Putamen (tissue), 1 donor: ENCODE measurements at regions not wholly inside any gene's neighbourhood (a gene's known extent, or its start where the extent isn't known, plus 50 kb on each side); places are given as distances from the start of the nearest gene placed in this dataset.
"Not testable (repeated sequence)": the region's sequence is repeated elsewhere in the genome, so short reads cannot be mapped to it uniquely, and the experiment has no call there.

Experiments used
- DNase-seq: peaks from one replicate; pipeline ENCODE4 v3.0.0-alpha.2; 2016; ENCODE audit warnings: low spot score

GRCh38 chr5:74403771-74404170 is 236.8 kb downstream of the ENC1 start:
- no peak for DNase-seq

- no peak for DNase-seq
These were observed 238.0 kb downstream of the ENC1 start for GRCh38 chr5:74402553-74402952.

GRCh38 chr5:74401946-74402320 is 238.6 kb downstream of the ENC1 start:
- DNase-seq = no peak

GRCh38 chr5:74401281-74401945 is 239.1 kb downstream of the ENC1 start:
- no peak for DNase-seq

GRCh38 chr5:74400067-74400466 is 240.5 kb downstream of the ENC1 start:
- no peak for DNase-seq

GRCh38 chr5:74396913-74397622 is 243.5 kb downstream of the ENC1 start:
- no peak for DNase-seq

- no peak for DNase-seq
These were observed 245.3 kb downstream of the ENC1 start for GRCh38 chr5:74394916-74395880.

GRCh38 chr5:74394528-74394915 is 246.0 kb downstream of the ENC1 start:
- DNase-seq = no peak

GRCh38 chr5:74393943-74394342 is 246.6 kb downstream of the ENC1 start:
- DNase-seq = no peak

- no peak for DNase-seq
These were observed 247.7 kb downstream of the ENC1 start for GRCh38 chr5:74392711-74393351.

- DNase-seq = no peak
These were observed 249.1 kb downstream of the ENC1 start for GRCh38 chr5:74391410-74391809.

GRCh38 chr5:74390822-74391221 is 249.7 kb downstream of the ENC1 start:
- DNase-seq = no peak

GRCh38 chr5:74390306-74390637 is 250.3 kb downstream of the ENC1 start:
- DNase-seq = no peak

GRCh38 chr5:74389531-74390305 is 250.8 kb downstream of the ENC1 start:
- no peak for DNase-seq

- DNase-seq = not testable (repeated sequence)
These were observed 252.1 kb downstream of the ENC1 start for GRCh38 chr5:74388411-74388810.

- DNase-seq = no peak
These were observed 253.8 kb downstream of the ENC1 start for GRCh38 chr5:74386571-74387334.

GRCh38 chr5:74384851-74385250 is 255.7 kb downstream of the ENC1 start:
- DNase-seq = peak; percentile 57

GRCh38 chr5:74382987-74383593 is 257.4 kb downstream of the ENC1 start:
- DNase-seq = no peak

- DNase-seq = no peak
These were observed 258.2 kb downstream of the ENC1 start for GRCh38 chr5:74382123-74382855.

- no peak for DNase-seq
These were observed 260.3 kb downstream of the ENC1 start for GRCh38 chr5:74380193-74380592.
